Keratinocyte (primary cell): ENCODE measurements at regions not wholly inside any gene's neighbourhood (a gene's known extent, or its start where the extent isn't known, plus 50 kb on each side); places are given as distances from the start of the nearest gene placed in this dataset.

ENCODE experiments used
- DNase-seq: peaks from one replicate; pipeline ENCODE4 v3.0.0-alpha.2; 2011; ENCODE audit warnings: low read depth, missing footprints, low spot score
- FAIRE-seq: peaks from 2 replicates; lab custom pipeline; 2011; peaks lifted over from hg19 to GRCh38; lab: Jason Lieb, UNC
- H2AFZ ChIP-seq: 2 replicates; pipeline ENCODE4 v1.6.0; 2012; ENCODE audit warnings: low read length, control low read depth, inconsistent platforms; ENCODE audit not compliant: control insufficient read depth
- H3K27ac ChIP-seq: 2 replicates; pipeline ENCODE4 v1.5.1; 2011; ENCODE audit warnings: low read length; ENCODE audit not compliant: control insufficient read depth, insufficient read depth
- H3K27me3 ChIP-seq: 3 replicates; pipeline ENCODE4 v1.6.0; 2011; ENCODE audit warnings: low read length; ENCODE audit not compliant: control insufficient read depth, insufficient read depth; ENCODE audit errors: extremely low read depth
- H3K36me3 ChIP-seq, 2 experiments: 2 replicates in 1 of 2; 3 replicates in 1 of 2; pipeline ENCODE4 v1.5.1; 2011; ENCODE audit warnings: low read length in 2 of 2, mild to moderate bottlenecking in 1 of 2; ENCODE audit not compliant: control insufficient read depth in 2 of 2, insufficient read depth in 2 of 2; ENCODE audit errors: extremely low read depth in 1 of 2
- H3K4me1 ChIP-seq: 3 replicates; pipeline ENCODE4 v1.5.1; 2011; ENCODE audit warnings: low read length; ENCODE audit not compliant: control insufficient read depth, insufficient read depth; ENCODE audit errors: extremely low read depth
- H3K4me2 ChIP-seq: 3 replicates; pipeline ENCODE4 v1.6.0; 2011; ENCODE audit warnings: low read depth, low read length; ENCODE audit not compliant: control insufficient read depth, insufficient read depth; ENCODE audit errors: extremely low read depth
- H3K4me3 ChIP-seq, 3 experiments: fragments of 200-600 bp in 1 of 3; sonication (generic) in 1 of 3; 2 replicates in 2 of 3; 3 replicates in 1 of 3; pipeline ENCODE4 v1.5.1; 2011 to 2016; ENCODE audit warnings: low read length in 3 of 3, mild to moderate bottlenecking in 3 of 3, control low read depth in 2 of 3, inconsistent platforms in 1 of 3, low read depth in 1 of 3, mixed read lengths in 1 of 3, mixed run types in 1 of 3, moderate library complexity in 1 of 3; ENCODE audit not compliant: control insufficient read depth in 2 of 3, insufficient read depth in 2 of 3; ENCODE audit errors: extremely low read depth in 1 of 3
- H3K79me2 ChIP-seq: 2 replicates; pipeline ENCODE4 v1.6.0; 2012; ENCODE audit warnings: low read length; ENCODE audit not compliant: control insufficient read depth, insufficient read depth
- H3K9ac ChIP-seq: 3 replicates; pipeline ENCODE4 v1.6.0; 2011; ENCODE audit warnings: low read length; ENCODE audit not compliant: control insufficient read depth, insufficient read depth; ENCODE audit errors: extremely low read depth
- H3K9me1 ChIP-seq: 3 replicates; pipeline ENCODE4 v1.6.0; 2011; ENCODE audit warnings: low read length; ENCODE audit not compliant: control insufficient read depth, insufficient read depth; ENCODE audit errors: extremely low read depth
- H3K9me3 ChIP-seq: 2 replicates; pipeline ENCODE4 v1.5.1; 2012; ENCODE audit warnings: low read depth, low read length; ENCODE audit not compliant: control insufficient read depth
- H4K20me1 ChIP-seq: 3 replicates; pipeline ENCODE4 v1.6.0; 2011; ENCODE audit warnings: low read length; ENCODE audit not compliant: control insufficient read depth, insufficient read depth; ENCODE audit errors: extremely low read depth
- EZH2 ChIP-seq: IDR thresholded peaks from one replicate; pipeline ENCODE4 v1.6.1; 2012; ENCODE audit warnings: inconsistent platforms, mild to moderate bottlenecking, low read length, moderate library complexity
- dilution Hi-C: fragments of 300-500 bp; cut with MboI; formaldehyde crosslinking; loops from one replicate; pipeline ENCODE4 v1.7.0; 2020; ENCODE audit warnings: low sequenced_read_pairs; ENCODE audit not compliant: extremely low pct_ligation_motif_present
- TF ChIP-seq, protein P1 (sequence below), 3 experiments: IDR thresholded peaks in 1 of 3; conservative IDR thresholded peaks in 1 of 3; optimal IDR thresholded peaks in 1 of 3; 2 replicates in 2 of 3; 3 replicates in 1 of 3; pipeline versions ENCODE3 to v1.5.1; 2011; ENCODE audit warnings: low read length in 3 of 3, mild to moderate bottlenecking in 3 of 3, moderate library complexity in 2 of 3, control low read depth in 1 of 3, inconsistent platforms in 1 of 3; ENCODE audit not compliant: insufficient read depth in 2 of 3; ENCODE audit errors: extremely low read depth in 1 of 3

DNA sequence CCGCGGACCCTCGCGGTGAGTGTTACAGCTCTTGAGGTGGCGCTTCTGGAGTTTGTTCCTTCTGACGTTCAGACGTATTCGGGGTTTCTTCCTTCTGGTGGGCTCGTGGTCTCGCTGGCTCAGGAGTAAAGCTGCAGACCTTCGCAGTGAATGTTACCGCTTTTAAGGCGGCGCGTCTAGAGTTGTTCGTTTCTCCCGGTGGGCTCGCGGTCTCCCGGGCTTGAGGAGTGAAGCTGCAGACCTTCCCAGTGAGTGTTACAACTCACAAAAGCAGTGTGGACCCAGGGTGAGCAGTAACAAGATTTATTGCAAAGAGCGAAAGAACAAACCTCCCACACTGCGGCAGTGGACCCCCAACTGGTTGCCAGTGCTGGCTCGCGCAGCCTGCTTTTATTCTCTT, 177.1 kb downstream of the UACA start:
- Histone ChIP-seq H3K4me1 (no peaks in the 10 kb centered on the region), H3K9me1 (no peaks in the 10 kb centered on the region), H3K4me3 (no peak overlapping the region), H3K36me3 (no peaks in the 10 kb centered on the region), H3K27ac (no peak overlapping the region), H4K20me1 (no peaks in the 10 kb centered on the region), H2AFZ (no peak overlapping the region), H3K4me2 (no peak overlapping the region), H3K9ac (no peak overlapping the region), H3K79me2 (no peaks in the 10 kb centered on the region), H3K27me3 (peaks cover 56% of the 10 kb centered on the region), H3K9me3 (no peaks in the 10 kb centered on the region)
- FAIRE-seq (no peak), DNase-seq (no peak)
- TF ChIP-seq EZH2 = no peak
- TF ChIP-seq, protein P1, sequence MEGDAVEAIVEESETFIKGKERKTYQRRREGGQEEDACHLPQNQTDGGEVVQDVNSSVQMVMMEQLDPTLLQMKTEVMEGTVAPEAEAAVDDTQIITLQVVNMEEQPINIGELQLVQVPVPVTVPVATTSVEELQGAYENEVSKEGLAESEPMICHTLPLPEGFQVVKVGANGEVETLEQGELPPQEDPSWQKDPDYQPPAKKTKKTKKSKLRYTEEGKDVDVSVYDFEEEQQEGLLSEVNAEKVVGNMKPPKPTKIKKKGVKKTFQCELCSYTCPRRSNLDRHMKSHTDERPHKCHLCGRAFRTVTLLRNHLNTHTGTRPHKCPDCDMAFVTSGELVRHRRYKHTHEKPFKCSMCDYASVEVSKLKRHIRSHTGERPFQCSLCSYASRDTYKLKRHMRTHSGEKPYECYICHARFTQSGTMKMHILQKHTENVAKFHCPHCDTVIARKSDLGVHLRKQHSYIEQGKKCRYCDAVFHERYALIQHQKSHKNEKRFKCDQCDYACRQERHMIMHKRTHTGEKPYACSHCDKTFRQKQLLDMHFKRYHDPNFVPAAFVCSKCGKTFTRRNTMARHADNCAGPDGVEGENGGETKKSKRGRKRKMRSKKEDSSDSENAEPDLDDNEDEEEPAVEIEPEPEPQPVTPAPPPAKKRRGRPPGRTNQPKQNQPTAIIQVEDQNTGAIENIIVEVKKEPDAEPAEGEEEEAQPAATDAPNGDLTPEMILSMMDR (optimal IDR thresholded peaks at IDR 0.05 in 1 of 3, IDR thresholded peaks at IDR 0.05 in 1 of 3, conservative IDR thresholded peaks at IDR 0.05 in 1 of 3; ENCODE audit: extremely low read depth in 1 of 3, insufficient read depth in 2 of 3, low read length in 3 of 3) = no peak
- dilution Hi-C loops = no loop called here

DNA sequence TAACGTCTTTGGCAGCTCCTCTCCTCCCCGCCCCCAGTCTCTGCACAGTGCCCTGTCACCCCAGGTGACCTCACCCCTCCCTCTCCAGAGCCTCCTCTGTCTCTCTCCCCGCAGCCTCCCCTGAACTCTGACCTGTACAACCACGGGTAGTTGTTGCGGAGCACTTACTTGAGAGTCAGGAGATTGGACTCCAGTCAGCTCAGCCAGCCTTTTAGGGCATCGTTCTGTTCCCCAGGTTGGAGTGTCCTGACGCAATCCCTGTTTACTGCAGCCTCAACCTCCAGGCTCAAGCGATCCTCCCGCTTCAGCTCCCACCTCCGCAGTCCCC, 177.7 kb downstream of the UACA start:
- Histone ChIP-seq H4K20me1 (no peaks in the 10 kb centered on the region), H3K9ac (no peak overlapping the region), H3K9me1 (no peaks in the 10 kb centered on the region), H3K4me3 (no peak overlapping the region), H2AFZ (no peak overlapping the region), H3K79me2 (no peaks in the 10 kb centered on the region), H3K4me2 (no peak overlapping the region), H3K27me3 (peaks cover 62% of the 10 kb centered on the region), H3K9me3 (no peaks in the 10 kb centered on the region), H3K27ac (no peak overlapping the region), H3K36me3 (no peaks in the 10 kb centered on the region), H3K4me1 (no peaks in the 10 kb centered on the region)
- FAIRE-seq = no peak
- no peak for TF ChIP-seq EZH2
- TF ChIP-seq, protein P1 (optimal IDR thresholded peaks at IDR 0.05 in 1 of 3, IDR thresholded peaks at IDR 0.05 in 1 of 3, conservative IDR thresholded peaks at IDR 0.05 in 1 of 3; ENCODE audit: extremely low read depth in 1 of 3, insufficient read depth in 2 of 3, low read length in 3 of 3) = no peak
- dilution Hi-C loops = no loop called here
- DNase-seq = no peak
